SK-N-SH (cell line): ENCODE measurements at regions not wholly inside any gene's neighbourhood (a gene's known extent, or its start where the extent isn't known, plus 50 kb on each side); places are given as distances from the start of the nearest gene placed in this dataset.

Experiments
- CTCF ChIA-PET: fragments of 300-600, 350-600 bp; formaldehyde crosslinking; extraction: SDS; loops from one replicate; lab custom pipeline; 2021; lab: Yijun Ruan, JAX
- POLR2A ChIA-PET: fragments of 350-600 bp; sonication (Branson Sonifier 250); formaldehyde crosslinking; extraction: SDS; loops from one replicate; lab custom pipeline; 2020; ENCODE audit warnings: antibody characterized with exemption, inconsistent platforms; lab: Yijun Ruan, JAX
- DNase-seq: peaks from one replicate; pipeline ENCODE4 v3.0.0; 2012
- H2AFZ ChIP-seq: fragments of 200-600 bp; sonication (generic); 2 replicates; pipeline ENCODE4 v1.8.1; 2016; ENCODE audit warnings: antibody characterized with exemption, mild to moderate bottlenecking, low read depth
- H3F3A ChIP-seq: fragments of 200-600 bp; sonication (generic); replicated peaks from 2 replicates; pipeline ENCODE3; 2016; ENCODE audit warnings: antibody characterized with exemption, mild to moderate bottlenecking; ENCODE audit not compliant: insufficient read depth
- H3K27ac ChIP-seq, 2 experiments: fragments of 200-500 bp in 1 of 2; fragments of 200-600 bp in 1 of 2; sonication (Bioruptor generic) in 1 of 2; sonication (generic), shearing (Covaris generic) in 1 of 2; 2 replicates each; pipeline versions ENCODE4 v1.5.1 to v1.6.1; 2014 to 2016; ENCODE audit warnings: low read depth in 2 of 2, inconsistent platforms in 1 of 2, low read length in 1 of 2, mild to moderate bottlenecking in 1 of 2, mixed read lengths in 1 of 2
- H3K27me3 ChIP-seq: fragments of 200-600 bp; sonication (generic), shearing (Covaris generic); 2 replicates; pipeline ENCODE4 v1.6.1; 2016; ENCODE audit warnings: mixed run types; ENCODE audit not compliant: insufficient read depth
- H3K36me3 ChIP-seq, 2 experiments: fragments of 200-500 bp in 1 of 2; fragments of 200-600 bp in 1 of 2; sonication (Bioruptor generic) in 1 of 2; sonication (generic) in 1 of 2; replicated peaks in 1 of 2; 2 replicates each; pipeline versions ENCODE3 to v1.5.1; 2014 to 2016; ENCODE audit warnings: low read length in 1 of 2, mild to moderate bottlenecking in 1 of 2; ENCODE audit not compliant: insufficient read depth in 2 of 2, control insufficient read depth in 1 of 2
- H3K4me1 ChIP-seq, 2 experiments: fragments of 200-500 bp in 1 of 2; fragments of 200-600 bp in 1 of 2; sonication (Bioruptor generic) in 1 of 2; sonication (generic), shearing (Covaris generic) in 1 of 2; 2 replicates each; pipeline versions ENCODE4 v1.5.1 to v1.6.1; 2014 to 2016; ENCODE audit warnings: low read depth in 1 of 2, low read length in 1 of 2, mixed run types in 1 of 2; ENCODE audit not compliant: insufficient read depth in 2 of 2, control insufficient read depth in 1 of 2
- H3K4me2 ChIP-seq: fragments of 200-600 bp; sonication (generic), shearing (Covaris generic); 2 replicates; pipeline ENCODE4 v1.6.1; 2017; ENCODE audit warnings: mixed run types
- H3K4me3 ChIP-seq, 2 experiments: fragments of 200-500 bp in 1 of 2; fragments of 200-600 bp in 1 of 2; sonication (Bioruptor generic) in 1 of 2; sonication (generic), shearing (Covaris generic) in 1 of 2; 2 replicates each; pipeline versions ENCODE4 v1.5.1 to v1.8.1; 2014 to 2016; ENCODE audit warnings: low read depth in 2 of 2, inconsistent platforms in 1 of 2, low read length in 1 of 2, mild to moderate bottlenecking in 1 of 2, mixed read lengths in 1 of 2, moderate library complexity in 1 of 2
- H3K79me2 ChIP-seq: fragments of 200-600 bp; sonication (generic); 2 replicates; pipeline ENCODE4 v1.8.1; 2017; ENCODE audit warnings: mild to moderate bottlenecking; ENCODE audit not compliant: insufficient read depth
- H3K9ac ChIP-seq: fragments of 200-600 bp; sonication (generic); 2 replicates; pipeline ENCODE4 v1.6.1; 2017; ENCODE audit warnings: mixed run types
- H3K9me2 ChIP-seq: fragments of 200-600 bp; sonication (generic); 2 replicates; pipeline ENCODE4 v1.6.1; 2017; ENCODE audit warnings: mixed run types
- H3K9me3 ChIP-seq: fragments of 200-600 bp; sonication (generic); 2 replicates; pipeline ENCODE4 v1.6.1; 2017; ENCODE audit warnings: mixed run types, mild to moderate bottlenecking, moderate library complexity
- H4K20me1 ChIP-seq: fragments of 200-600 bp; sonication (generic); 2 replicates; pipeline ENCODE4 v1.6.1; 2017; ENCODE audit warnings: mild to moderate bottlenecking, mixed run types; ENCODE audit not compliant: insufficient read depth
- CHD2 ChIP-seq: fragments of 150-350 bp; IDR thresholded peaks from 2 replicates; pipeline ENCODE4 v1.6.1; 2018; ENCODE audit warnings: low read length; ENCODE audit not compliant: partially characterized antibody
- ELF1 ChIP-seq: IDR thresholded peaks from 2 replicates; pipeline ENCODE4 v1.4.0; 2012
- EP300 ChIP-seq, 2 experiments: IDR thresholded peaks; 2 replicates each; pipeline versions ENCODE4 v1.4.0 to v1.6.1; 2012; ENCODE audit warnings: borderline replicate concordance in 1 of 2, low read depth in 1 of 2, low read length in 1 of 2
- FOSL2 ChIP-seq: IDR thresholded peaks from 2 replicates; pipeline ENCODE4 v1.4.0; 2012; ENCODE audit warnings: low read depth, mild to moderate bottlenecking, moderate library complexity, borderline replicate concordance
- GABPA ChIP-seq: IDR thresholded peaks from 2 replicates; pipeline ENCODE4 v1.4.0; 2012; ENCODE audit warnings: low read depth, mild to moderate bottlenecking
- GATA2 ChIP-seq: sonication (generic); formaldehyde crosslinking; IDR thresholded peaks from 2 replicates; pipeline ENCODE4 v1.5.0; 2020; ENCODE audit warnings: mild to moderate bottlenecking, missing genetic modification reagents
- JUND ChIP-seq: IDR thresholded peaks from 2 replicates; pipeline ENCODE4 v1.4.0; 2012
- MAX ChIP-seq: IDR thresholded peaks from 2 replicates; pipeline ENCODE4 v1.4.0; 2012; ENCODE audit warnings: low read depth
- MEF2A ChIP-seq: IDR thresholded peaks from 2 replicates; pipeline ENCODE4 v1.4.0; 2012; ENCODE audit warnings: low read depth, borderline replicate concordance
- MXI1 ChIP-seq: IDR thresholded peaks from 2 replicates; pipeline ENCODE4 v1.6.1; 2012; ENCODE audit warnings: mild to moderate bottlenecking, low read depth, low read length, improper control_type of control experiment
- NFIC ChIP-seq: IDR thresholded peaks from 2 replicates; pipeline ENCODE4 v1.4.0; 2012; ENCODE audit warnings: borderline replicate concordance
- NRF1 ChIP-seq: IDR thresholded peaks from 2 replicates; pipeline ENCODE4 v1.6.1; 2012; ENCODE audit warnings: low read depth, mild to moderate bottlenecking, low read length
- POLR2AphosphoS5 ChIP-seq: IDR thresholded peaks from 2 replicates; pipeline ENCODE4 v1.6.1; 2012; ENCODE audit warnings: low read depth, low read length
- RAD21 ChIP-seq: IDR thresholded peaks from 2 replicates; pipeline ENCODE4 v1.6.1; 2012; ENCODE audit warnings: mild to moderate bottlenecking, low read length
- REST ChIP-seq: IDR thresholded peaks from 2 replicates; pipeline ENCODE4 v1.6.1; 2012; ENCODE audit warnings: mild to moderate bottlenecking, low read depth, low read length, moderate library complexity
- RXRA ChIP-seq: IDR thresholded peaks from 2 replicates; pipeline ENCODE4 v1.4.0; 2012; ENCODE audit warnings: low read depth, mild to moderate bottlenecking, borderline replicate concordance
- SIN3A ChIP-seq: IDR thresholded peaks from 2 replicates; pipeline ENCODE4 v1.6.1; 2012; ENCODE audit warnings: low read depth, mild to moderate bottlenecking, low read length, moderate library complexity, borderline replicate concordance
- SMC3 ChIP-seq: IDR thresholded peaks from 2 replicates; pipeline ENCODE4 v1.6.1; 2012; ENCODE audit warnings: low read depth, low read length, improper control_type of control experiment
- TEAD4 ChIP-seq: IDR thresholded peaks from 2 replicates; pipeline ENCODE4 v1.4.0; 2012; ENCODE audit warnings: mild to moderate bottlenecking, borderline replicate concordance; ENCODE audit not compliant: insufficient read depth
- USF1 ChIP-seq: IDR thresholded peaks from 2 replicates; pipeline ENCODE4 v1.4.0; 2012; ENCODE audit warnings: low read depth, borderline replicate concordance
- USF2 ChIP-seq: fragments of 150-350 bp; IDR thresholded peaks from 2 replicates; pipeline ENCODE4 v1.6.1; 2017; ENCODE audit warnings: antibody characterized with exemption, low read length, low read depth, borderline replicate concordance
- YY1 ChIP-seq: IDR thresholded peaks from 2 replicates; pipeline ENCODE4 v1.4.0; 2012; ENCODE audit warnings: low read depth, mild to moderate bottlenecking
- WGBS: methylation state at CpG from one replicate; pipeline ENCODE4 v1.1.6; 2017; ENCODE audit warnings: low lambda C conversion rate; 5-methylcytosine and 5-hydroxymethylcytosine counted together

- H3K4me2 ChIP-seq, result no peak overlapping the region
- no peaks in the 10 kb centered on the region for H3K27me3 ChIP-seq
- H3K4me1 ChIP-seq, result peaks cover 0 to 10% of the 10 kb centered on the region in 2 experiments; a peak in 2 of 4 replicates
- H2AFZ ChIP-seq, result no peak overlapping the region
- H3K9me2 ChIP-seq, result no peaks in the 10 kb centered on the region
- ChIA-PET POLR2A (no interaction called here), CTCF (interaction anchor here (1.1 kb wide), 1 partner anchor 340 kb away, joined by 3 read pairs; no protein-coding TSS in a partner anchor)
- no peak overlapping the region for H3K4me3 ChIP-seq
- WGBS, result 23% methylated on average over 2 of the region's 2 CpGs
- peak overlapping the region in 1 of 2 experiments; percentile 99; a peak in 1 of 4 replicates for H3K27ac ChIP-seq
- no peak for DNase-seq
- no peaks in the 10 kb centered on the region for H3K79me2 ChIP-seq
- H3K36me3 ChIP-seq, result no peaks in the 10 kb centered on the region
- no peaks in the 10 kb centered on the region for H3K9me3 ChIP-seq
- H3F3A ChIP-seq, result no peaks in the 10 kb centered on the region
- TF ChIP-seq REST (no peak), MXI1 (no peak), NFIC (no peak), RAD21 (no peak), RXRA (no peak), SIN3A (no peak)
- H4K20me1 ChIP-seq, result no peaks in the 10 kb centered on the region
- no peak overlapping the region for H3K9ac ChIP-seq
Observed at GRCh38 chr6:86217906-86218305, 575.2 kb upstream of the SYNCRIP start.

GRCh38 chr6:86215323-86215722, 572.6 kb upstream of the SYNCRIP start:
- H3K9me3 ChIP-seq, result no peaks in the 10 kb centered on the region
- peak overlapping the region in 1 of 2 experiments; percentile 99; a peak in 2 of 4 replicates for H3K27ac ChIP-seq
- H3K79me2 ChIP-seq, result no peaks in the 10 kb centered on the region
- peaks cover 0 to 10% of the 10 kb centered on the region in 2 experiments; a peak in 2 of 4 replicates for H3K4me1 ChIP-seq
- no peaks in the 10 kb centered on the region for H3F3A ChIP-seq
- no peaks in the 10 kb centered on the region for H3K36me3 ChIP-seq
- H3K4me2 ChIP-seq, result no peak overlapping the region
- no peaks in the 10 kb centered on the region for H4K20me1 ChIP-seq
- H3K4me3 ChIP-seq, result no peak overlapping the region
- no peak overlapping the region for H2AFZ ChIP-seq
- peak; percentile 48 for DNase-seq
- ChIA-PET CTCF (interaction anchor here (0.8 to 2.4 kb wide), 4 partner anchors 265 to 721 kb away, joined by 3 to 16 read pairs (median 10); partner anchors contain the start of gene HTR1E), POLR2A (interaction anchor here (0.7 to 2.3 kb wide), 8 partner anchors 198 to 727 kb away, joined by 3 to 17 read pairs (median 6); partner anchors contain the start of gene HTR1E)
- no peaks in the 10 kb centered on the region for H3K27me3 ChIP-seq
- H3K9ac ChIP-seq, result no peak overlapping the region
- 2% methylated on average over 2 of the region's 2 CpGs for WGBS
- H3K9me2 ChIP-seq, result no peaks in the 10 kb centered on the region
- no peak for TF ChIP-seq GABPA
- TF ChIP-seq TEAD4, result peak; percentile 64; the same call in 1 of the 2 replicates
- no peak for TF ChIP-seq MEF2A
- peak; percentile 43; the same call in 1 of the 2 replicates for TF ChIP-seq POLR2AphosphoS5
- peak; percentile 17; the same call in 1 of the 2 replicates for TF ChIP-seq SMC3
- peak; percentile 71 for TF ChIP-seq CHD2
- TF ChIP-seq RAD21, result peak; percentile 51
- no peak for TF ChIP-seq JUND
- TF ChIP-seq RXRA, result no peak
- peak; percentile 97 for TF ChIP-seq GATA2 (CRISPR knock-in tag)
- no peak for TF ChIP-seq NFIC
- TF ChIP-seq MAX, result no peak
- TF ChIP-seq ELF1, result no peak
- TF ChIP-seq YY1, result no peak
- no peak; the same call in 1 of the 2 replicates for TF ChIP-seq MXI1
- TF ChIP-seq USF2, result no peak
- peak in 1 of 2 experiments; percentile 98; a peak in 2 of 4 replicates for TF ChIP-seq EP300 (IDR thresholded peaks at IDR 0.05; ENCODE audit: borderline replicate concordance in 1 of 2, low read depth in 1 of 2, low read length in 1 of 2)
- no peak for TF ChIP-seq NRF1
- TF ChIP-seq FOSL2, result no peak
- no peak for TF ChIP-seq USF1
